ENCODE measurements at regions not wholly inside any gene's neighbourhood (a gene's known extent, or its start where the extent isn't known, plus 50 kb on each side); places are given as distances from the start of the nearest gene placed in this dataset.
A peak's percentile ranks its signal among the peaks of the same experiment; 100 is the strongest.
"Not testable (repeated sequence)": the region's sequence is repeated elsewhere in the genome, so short reads cannot be mapped to it uniquely, and the experiment has no call there.

DNA sequence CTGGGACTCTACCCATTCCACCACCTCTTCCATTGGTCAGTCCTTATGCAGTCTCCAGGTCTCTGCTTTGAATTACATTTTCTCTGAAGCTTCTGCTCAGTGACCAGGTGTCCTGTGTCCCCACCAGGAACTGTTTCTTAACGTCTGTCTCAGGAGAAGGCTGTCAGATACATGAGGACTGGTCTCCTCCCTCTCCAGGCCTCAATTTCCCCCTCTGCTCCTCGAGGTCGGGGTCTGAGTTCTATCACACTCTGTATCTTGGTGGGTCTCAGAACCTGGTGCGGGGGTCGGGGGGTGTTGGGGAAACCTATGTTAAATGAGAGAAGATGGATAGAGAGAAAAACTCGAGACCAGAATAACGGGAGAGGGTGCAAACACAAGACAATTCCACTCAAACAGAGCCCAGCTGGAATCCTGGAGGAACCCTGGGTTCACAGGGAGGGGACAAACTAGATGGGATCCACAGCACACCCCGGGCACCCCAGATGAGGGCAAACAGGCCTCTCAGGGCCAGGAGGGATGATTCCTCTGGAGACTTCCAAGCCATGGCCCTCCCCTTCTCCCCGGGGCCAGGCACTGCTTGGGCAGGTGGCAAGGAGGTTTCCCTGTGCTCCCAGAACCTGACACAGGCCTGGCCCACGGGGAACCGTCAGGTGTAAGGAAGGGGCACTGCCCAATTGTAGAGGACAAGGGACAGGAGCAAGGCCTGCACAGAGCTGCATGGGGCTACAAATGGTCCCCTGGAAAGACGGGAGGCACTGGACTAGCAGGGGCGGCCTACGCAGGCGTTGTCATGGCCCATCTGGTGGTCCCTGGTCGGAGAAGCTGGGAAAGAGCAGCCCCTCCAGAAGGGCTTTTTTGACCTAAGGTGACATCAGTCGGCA lies 313.2 kb upstream of the DIO3 start:
- DNase-seq (ENCODE audit: low spot score): no peak

DNA sequence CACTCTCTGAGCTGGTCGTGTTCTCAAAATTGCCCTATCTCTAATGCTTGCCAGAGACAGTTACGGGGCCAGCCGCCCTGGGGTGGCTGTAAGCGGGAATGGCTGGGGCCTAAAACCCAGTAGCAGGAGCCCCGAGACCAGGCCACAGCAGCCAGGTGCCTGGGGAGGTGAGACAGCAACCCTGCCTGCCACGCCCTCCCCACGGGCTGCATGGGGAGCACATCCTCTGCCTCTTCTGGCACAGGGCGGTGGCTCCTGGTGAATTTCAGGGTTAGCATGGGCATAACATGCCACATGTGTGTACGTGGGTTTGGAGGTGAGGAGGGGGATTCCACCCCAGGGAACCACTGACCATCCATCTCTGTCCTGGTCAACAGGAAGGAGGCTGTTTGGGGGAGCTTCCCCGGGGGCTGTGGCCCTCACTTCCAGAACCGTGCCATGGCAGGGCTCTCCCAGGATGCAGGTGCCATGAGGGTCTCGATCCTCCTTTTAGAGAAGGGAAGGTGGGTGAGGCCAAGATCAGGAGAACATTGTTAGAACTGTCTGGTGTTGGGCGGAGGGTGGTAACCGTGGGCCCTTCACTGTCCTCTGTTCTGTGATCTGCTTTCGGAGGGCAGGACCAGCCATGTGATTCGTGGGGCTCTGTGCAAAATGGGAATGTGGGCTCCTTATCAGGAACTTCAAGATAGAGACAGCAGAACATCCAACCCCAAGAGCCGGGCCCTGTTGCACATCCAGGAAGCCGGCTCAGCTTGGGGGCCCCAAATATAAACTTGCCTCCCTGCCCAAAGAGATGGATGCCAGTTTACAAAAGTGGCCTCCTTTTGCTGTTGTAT lies 312.2 kb upstream of the DIO3 start:
- DNase-seq (ENCODE audit: low spot score): peak; percentile 23

DNA sequence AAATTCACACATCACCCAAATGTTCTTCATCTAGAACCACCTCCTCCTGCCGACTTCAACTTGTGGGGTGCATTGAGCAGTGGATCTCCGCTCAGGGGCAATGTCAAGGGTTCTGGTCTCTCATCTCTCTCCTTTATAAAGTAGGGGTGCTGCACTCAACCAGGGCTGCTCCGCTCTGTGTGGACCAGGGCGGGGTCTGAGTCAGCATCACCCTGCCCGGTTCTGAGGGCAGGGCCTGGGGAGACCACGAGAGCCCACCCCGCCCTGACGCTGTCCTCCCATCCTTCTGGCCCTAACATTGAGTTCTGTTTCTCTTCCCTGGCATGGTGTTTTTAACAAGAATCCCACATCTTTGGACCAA lies 311.6 kb upstream of the DIO3 start:
- DNase-seq (ENCODE audit: low spot score): no peak

DNA sequence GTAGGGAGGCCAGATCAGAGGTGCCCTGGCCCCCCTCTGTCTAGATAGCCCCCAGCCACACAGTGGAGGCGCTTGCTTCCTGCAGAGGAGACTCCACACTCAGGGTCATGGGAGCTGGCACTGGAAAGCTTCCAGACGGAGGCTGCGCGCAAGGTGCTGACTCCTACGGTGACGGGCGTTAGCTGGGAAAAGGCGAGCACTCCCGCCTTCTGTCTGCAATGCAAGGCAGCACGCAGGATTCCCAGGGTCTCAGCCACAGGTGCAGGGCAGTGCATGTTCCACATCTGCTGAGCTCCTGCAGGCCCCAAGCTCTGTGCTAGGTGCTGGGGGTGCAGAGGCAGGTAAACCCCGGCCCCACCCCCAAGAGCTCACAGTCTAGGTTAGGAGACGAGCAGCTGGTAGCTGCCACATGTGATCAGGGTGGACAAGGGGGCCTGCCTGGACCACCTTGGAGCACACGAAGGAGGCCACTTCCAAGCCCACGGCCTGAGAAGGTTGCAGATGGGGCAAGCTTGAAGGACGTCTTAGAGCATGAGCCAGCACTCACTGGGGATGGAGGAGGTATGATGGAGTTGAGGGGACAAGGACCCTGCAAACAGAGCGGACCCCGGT lies 310.9 kb upstream of the DIO3 start:
- peak; percentile 20 for DNase-seq (ENCODE audit: low spot score)

DNA sequence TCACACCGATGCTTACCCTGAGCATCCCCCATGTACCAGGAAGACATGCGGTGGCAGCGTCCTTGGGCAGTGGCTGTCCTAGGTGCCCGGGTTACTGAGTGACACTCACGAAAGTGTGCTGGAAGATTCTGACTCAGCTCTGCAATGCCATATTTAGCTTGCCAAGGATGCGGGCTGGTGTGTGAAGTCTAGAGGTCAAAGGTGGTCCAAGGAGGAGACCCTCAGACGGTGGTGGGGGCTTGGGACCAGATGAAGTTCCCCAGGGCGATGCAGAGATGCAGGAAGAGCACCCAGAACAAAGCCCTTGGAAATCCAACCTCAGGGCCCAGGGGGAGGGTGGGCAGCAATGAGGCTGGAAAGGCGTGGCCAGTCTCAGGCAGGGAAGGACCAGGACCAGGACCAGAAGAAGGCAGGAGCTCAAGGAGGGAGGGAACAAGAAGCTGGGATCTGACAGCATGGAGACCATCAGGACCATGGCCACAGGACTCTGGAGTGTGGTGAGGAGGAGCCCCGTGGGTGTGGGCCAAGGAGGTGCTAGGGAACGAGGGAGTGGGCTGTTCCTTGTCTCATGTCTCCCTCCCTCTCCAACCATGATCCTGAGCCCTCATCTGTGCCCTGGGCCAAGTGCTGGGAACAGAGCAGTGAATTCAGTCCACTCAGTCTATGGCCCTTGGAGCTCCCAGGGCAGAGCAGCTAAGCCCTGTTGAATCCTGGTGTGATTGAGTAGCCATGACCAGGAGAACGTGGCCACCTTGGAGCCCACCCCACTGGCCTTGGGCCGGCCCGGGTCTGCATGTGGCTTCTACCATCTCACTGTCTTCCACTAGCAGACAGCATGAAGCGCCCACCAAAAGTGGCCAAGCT lies 310.1 kb upstream of the DIO3 start:
- DNase-seq (ENCODE audit: low spot score): no peak

DNA sequence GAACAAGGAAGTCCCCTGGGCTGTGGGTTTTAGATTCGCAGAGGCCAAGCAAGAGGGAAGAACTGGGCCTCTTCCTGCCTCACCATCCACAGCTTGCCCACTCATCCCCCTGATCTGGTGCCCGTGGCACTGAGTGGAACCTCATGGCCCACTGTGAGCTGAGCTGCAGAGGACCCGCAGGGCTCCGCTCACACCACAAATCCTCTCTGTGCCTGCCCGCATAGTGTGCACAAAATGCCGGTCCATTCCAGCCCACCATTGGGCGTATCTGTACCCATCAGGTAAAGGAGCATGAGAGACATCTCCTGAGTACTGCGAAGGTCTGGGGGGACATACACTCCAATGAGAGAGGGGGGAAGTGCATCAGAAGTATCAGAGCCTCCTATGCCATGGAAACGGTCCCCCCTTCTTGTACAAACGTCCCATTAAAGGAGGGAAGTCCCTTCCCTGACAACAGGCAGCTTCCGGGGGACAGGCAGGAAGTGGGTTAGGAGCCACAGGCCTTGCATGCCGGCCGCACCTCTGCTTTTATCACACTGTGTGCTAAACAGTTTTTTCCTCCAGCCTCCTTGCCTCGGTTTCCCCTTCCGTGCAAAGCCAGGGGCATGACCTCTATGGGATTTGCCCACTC lies 309.4 kb upstream of the DIO3 start:
- peak; percentile 15 for DNase-seq (ENCODE audit: low spot score)

DNA sequence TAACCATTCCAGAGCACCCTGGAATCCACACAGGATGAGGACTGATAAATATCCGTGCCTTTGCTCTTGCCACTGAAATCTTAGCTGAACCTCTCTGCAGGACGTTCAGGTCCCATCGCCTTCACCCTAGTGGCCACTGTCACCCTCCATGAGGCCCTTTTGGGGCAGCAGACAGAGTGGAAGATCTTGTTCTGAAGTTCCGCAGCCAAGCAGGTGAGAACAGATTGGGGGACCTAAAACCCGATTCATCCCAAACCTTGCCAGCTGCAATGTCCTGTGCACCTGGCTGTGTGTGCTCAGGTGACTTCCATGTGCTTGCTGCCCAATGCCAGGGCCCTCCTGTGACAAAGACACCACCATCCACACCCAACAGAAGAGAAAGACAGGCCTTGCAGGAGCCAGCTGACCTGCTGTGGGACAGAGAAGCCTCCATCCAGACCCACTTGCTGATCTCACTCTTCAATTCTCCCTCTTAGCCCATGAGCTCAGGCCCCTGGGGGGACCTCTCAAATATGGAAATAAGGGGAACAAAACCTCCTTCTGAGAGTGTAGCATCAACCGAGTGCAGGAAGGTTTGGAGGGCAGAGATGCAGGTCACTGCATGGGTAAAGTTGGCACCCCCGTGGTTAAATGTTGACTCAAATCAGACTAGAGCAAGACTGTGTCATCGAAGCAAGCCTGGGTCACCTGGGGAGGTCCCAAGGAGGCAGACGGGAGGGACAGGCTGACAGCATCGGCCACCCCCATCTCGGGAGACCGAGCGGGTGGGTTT lies 308.7 kb upstream of the DIO3 start:
- no peak for DNase-seq (ENCODE audit: low spot score)

DNA sequence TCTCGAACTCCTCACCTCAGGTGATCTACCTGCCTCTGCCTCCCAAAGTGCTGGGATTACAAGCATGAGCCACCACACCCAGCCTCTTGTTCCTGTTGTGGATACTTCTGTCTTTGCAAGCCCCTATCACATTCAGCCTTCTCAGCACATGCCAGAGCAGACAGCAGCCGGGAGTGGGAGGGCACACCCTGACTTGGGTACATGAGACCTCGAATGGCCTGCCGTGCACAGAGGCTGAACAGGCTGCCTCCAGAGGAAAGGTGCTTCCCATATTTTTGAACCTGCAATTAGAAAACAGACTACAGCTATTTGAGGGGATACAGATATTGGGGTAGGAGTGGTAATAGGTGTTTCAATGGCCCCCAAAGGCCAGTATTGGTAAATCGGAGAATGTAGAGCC lies 307.3 kb upstream of the DIO3 start:
- DNase-seq (ENCODE audit: low spot score): no peak

DNA sequence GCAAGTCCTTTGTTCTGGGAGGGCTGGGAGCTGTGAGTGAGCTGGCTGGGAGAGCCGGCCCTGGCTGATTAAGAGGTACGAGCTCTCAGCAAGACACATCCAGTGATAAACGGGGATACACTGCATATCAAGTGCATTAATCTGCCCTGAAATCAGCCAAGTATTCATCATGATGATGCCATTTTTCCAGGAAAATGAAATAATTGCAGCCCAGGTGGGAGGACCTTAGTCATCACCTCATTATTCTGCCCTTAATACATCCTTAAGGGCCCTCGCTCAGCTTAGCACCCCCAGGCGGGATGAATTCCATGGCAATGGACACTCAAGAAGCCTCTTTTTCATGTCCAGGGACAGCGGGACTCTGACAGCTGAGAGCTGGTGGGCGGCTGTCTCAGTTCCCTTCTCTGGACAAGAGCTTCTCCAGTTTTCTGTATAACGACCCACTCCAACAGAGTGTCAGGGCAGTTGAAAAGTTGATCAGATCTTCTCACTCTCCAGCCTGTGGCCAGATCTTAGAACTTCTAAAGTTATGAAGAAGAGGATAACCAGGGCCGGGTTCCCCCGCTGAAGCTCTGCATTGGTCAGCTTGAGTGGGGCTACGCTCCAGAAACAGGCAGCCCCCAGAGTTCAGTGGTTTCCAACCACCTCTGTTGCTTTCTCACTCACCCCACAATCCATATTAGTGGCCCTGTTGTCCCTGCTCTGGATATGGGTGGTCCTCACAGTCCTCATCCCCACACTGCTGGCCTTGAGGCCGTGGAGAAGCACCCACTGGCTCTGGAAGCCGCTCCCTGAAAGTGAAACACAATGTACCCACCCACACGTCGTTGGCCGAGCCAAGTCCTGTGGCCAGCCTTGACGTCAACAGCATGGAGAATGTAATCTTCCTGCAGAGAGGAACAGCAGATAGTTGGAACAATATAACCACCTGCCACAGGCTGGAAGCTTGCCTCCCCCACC lies 306.2 kb upstream of the DIO3 start:
- no peak for DNase-seq (ENCODE audit: low spot score)

DNA sequence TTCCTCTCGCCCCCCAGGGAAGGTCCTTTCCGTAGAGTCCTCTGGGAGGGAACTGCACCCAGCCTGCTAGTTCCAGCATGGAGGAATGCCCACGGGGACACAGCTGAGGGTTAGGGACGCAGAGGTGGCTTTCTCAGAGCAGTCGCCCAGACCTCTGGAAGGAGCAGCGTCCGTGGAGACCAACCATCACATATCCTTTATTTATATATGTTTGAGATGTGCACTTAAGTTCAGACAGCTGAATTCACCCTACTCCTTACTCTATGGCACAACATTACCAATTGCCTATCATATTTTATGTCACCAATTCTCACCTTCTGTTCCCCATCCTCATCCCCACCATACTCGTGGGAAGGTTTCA lies 305.6 kb upstream of the DIO3 start:
- no peak for DNase-seq (ENCODE audit: low spot score)

DNA sequence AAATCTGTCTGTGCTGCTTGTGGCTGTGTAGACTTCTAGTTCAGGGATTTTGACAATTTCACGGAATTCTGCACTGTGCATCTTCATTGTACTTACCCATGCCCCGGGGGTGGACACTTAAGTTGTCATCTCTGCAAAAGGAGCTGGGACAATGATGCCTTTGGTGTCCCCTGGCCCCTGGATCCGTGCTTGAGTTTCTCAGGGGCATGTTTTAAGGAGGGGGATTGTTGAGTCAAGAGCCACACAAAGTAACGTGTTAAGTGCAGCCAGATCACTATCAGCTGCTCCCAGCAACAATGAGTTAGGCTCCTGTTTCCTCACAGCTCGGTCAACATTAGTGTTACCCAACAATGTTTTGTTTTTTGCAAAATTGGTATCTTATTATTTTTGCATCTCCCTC lies 305.0 kb upstream of the DIO3 start:
- DNase-seq (ENCODE audit: low spot score): no peak

DNA sequence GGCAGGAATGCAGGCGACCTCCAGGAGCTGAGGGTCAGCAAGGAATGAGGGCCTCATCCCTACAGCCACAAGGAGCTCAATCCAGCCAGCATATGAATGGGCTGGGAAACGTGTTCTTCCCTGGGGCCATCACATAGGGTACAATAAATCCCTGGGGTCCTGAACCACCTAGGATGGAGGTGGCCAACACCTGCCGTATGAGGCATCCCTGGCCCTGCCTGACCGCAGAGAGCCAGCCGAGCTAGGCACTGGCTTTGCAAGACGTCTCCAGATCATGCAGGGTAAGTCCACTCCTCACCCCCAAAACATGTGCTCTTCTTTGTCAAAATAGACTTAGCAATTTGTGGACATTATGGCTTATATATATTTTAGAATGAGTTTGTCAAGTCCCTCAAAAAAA lies 303.7 kb upstream of the DIO3 start:
- DNase-seq (ENCODE audit: low spot score): peak; percentile 16

DNA sequence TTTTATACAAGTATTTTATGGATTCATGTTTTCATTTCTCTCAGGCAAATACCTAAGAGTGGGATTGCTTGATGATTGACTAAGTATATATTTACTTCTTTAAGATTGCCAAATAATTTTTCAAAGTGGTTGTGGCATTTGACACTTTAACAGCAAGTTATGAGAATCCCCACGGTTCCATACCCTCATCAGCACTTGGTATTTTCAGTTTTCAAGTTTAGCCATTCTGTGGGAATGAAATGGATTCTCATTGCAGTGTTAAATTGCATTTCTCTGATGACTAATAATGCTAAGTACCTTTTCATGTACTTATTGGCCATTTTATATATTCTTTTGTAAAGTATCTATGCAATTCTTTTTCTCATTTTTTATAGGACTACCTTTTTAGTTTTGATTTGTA lies 301.5 kb upstream of the DIO3 start:
- DNase-seq (ENCODE audit: low spot score): no peak

DNA sequence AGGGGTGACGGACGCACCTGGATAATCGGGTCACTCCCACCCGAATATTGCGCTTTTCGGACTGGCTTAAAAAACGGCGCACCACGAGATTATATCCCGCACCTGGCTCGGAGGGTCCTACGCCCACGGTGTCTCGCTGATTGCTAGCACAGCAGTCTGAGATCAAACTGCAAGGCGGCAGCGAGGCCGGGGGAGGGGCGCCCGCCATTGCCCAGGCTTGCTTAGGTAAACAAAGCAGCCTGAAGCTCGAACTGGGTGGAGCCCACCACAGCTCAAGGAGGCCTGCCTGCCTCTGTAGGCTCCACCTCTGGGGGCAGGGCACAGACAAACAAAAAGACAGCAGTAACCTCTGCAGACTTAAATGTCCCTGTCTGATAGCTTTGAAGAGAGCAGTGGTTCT lies 294.9 kb upstream of the DIO3 start:
- not testable (repeated sequence) for DNase-seq (ENCODE audit: low spot score)

DNA sequence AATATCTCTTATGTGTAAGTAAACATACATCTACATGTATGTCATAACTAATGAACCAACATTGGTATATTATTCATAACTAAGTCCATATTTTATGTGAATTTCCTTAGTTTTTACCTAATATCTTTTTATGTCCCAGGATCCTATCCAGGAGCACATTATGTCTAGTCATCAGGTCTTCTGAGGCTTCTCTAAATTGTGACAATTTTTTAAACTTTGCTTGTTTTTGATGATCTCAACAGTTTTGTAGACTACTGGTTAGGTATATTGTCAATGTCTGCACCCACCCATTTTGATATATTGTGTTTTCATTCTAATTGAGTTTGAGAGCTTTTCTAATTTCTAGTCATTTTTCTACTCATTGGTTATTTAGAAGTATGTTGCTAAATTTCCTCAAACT lies 288.2 kb upstream of the DIO3 start:
- DNase-seq (ENCODE audit: low spot score): no peak

DNA sequence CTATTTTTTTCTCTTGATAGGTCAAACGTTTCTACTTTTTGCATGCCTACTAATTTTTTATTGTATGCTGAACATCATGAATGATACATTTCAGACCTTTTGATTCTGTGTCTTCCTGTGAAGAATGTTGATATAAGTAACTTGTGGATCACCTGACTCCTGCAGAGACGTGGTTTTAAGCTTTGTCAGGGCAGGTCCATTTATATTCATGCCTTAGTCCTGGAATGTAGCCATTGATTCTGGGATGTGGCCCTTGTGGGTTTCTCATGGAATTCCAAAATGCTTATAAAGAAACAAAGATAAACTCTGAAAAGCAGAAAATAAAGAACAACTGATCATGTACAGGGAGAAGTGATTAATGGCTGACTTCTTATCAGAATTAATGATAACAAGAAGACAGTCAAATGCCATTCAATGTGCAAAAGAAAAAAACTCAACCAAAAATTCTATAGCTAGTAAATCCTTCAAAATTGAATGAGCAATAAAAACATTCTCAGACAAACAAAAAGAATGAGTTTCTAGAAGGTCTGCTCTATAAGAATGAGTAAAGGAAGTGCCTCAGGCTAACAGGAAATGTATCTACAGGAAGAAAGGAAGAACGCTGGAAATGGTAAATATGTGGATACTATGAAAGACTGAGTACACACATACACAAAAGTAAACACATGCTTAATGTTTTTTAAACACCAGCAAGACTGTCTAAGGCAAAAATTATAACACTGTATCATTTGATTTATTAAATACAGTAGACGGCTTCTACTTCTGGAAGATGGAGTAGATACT lies 284.8 kb upstream of the DIO3 start:
- DNase-seq (ENCODE audit: low spot score): no peak

DNA sequence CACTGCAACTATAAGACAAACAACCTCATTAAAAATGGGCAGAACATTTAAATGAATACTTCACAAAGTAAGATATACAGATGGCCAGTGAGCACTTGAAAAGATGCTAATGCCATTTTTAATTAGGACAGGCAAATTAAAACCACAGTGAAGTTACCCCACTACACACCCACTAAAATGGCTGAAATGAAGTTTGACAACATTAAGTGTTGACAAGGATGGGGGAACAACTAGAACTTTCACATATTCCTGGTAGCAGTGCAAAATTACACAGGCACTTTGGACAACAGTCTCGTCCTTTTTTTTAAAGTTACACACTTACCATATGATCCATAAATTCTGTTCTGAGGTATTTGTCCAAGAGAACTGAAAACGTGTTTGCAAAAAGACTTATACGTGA lies 278.9 kb upstream of the DIO3 start:
- no peak for DNase-seq (ENCODE audit: low spot score)

DNA sequence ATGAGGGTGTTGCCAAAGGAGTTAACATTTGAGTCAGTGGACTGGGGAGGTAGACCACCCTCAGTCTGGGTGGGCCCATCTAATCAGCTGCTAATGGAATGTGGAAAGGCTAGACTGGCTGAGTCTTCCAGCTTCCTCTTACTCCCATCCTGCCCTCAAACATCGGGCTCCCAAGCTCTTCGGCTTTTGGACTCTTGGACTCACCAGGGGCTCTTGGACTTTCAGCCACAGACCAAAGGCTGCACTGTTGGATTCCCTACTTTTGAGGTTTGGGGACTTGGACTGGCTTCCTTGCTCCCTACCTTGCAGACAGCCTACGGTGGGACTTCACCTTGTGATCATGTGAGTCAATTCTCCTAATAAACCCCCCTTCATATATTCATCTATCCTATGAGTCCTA lies 276.6 kb upstream of the DIO3 start:
- no peak for DNase-seq (ENCODE audit: low spot score)

All from D341Med (cell line).